Spinal cord (tissue), 9 donors: ENCODE measurements at regions not wholly inside any gene's neighbourhood (a gene's known extent, or its start where the extent isn't known, plus 50 kb on each side); places are given as distances from the start of the nearest gene placed in this dataset.
A peak's percentile ranks its signal among the peaks of the same experiment; 100 is the strongest.
"Not testable (repeated sequence)": the region's sequence is repeated elsewhere in the genome, so short reads cannot be mapped to it uniquely, and the experiment has no call there.

ENCODE experiments used
- DNase-seq, 6 donors: peaks; one replicate each; pipeline versions ENCODE4 v3.0.0 to v3.0.0-alpha.2; 2013 to 2015; ENCODE audit warnings: low spot score in 6 of 6, low read depth in 4 of 6
- H3K27ac ChIP-seq: one replicate; pipeline ENCODE4 v1.5.1; 2013; ENCODE audit warnings: low read depth, low read length, control low read depth
- H3K27me3 ChIP-seq: one replicate; pipeline ENCODE4 v1.6.1; 2013; ENCODE audit warnings: low read length; ENCODE audit not compliant: control insufficient read depth, insufficient read depth
- H3K36me3 ChIP-seq: one replicate; pipeline ENCODE4 v1.6.1; 2013; ENCODE audit warnings: low read length; ENCODE audit not compliant: control insufficient read depth, insufficient read depth
- H3K4me1 ChIP-seq: one replicate; pipeline ENCODE4 v1.6.1; 2013; ENCODE audit warnings: low read length; ENCODE audit not compliant: control insufficient read depth, insufficient read depth
- H3K4me3 ChIP-seq: one replicate; pipeline ENCODE4 v1.5.1; 2013; ENCODE audit warnings: low read depth, low read length, control low read depth
- H3K9me3 ChIP-seq: one replicate; pipeline ENCODE4 v1.6.1; 2013; ENCODE audit warnings: low read length; ENCODE audit not compliant: control insufficient read depth, insufficient read depth
- WGBS: methylation state at CpG from one replicate; pipeline ENCODE4 v1.1.5; 2013; ENCODE audit warnings: missing lambda C conversion rate; ENCODE audit not compliant: insufficient coverage; 5-methylcytosine and 5-hydroxymethylcytosine counted together
- donor health status: healthy.

DNA sequence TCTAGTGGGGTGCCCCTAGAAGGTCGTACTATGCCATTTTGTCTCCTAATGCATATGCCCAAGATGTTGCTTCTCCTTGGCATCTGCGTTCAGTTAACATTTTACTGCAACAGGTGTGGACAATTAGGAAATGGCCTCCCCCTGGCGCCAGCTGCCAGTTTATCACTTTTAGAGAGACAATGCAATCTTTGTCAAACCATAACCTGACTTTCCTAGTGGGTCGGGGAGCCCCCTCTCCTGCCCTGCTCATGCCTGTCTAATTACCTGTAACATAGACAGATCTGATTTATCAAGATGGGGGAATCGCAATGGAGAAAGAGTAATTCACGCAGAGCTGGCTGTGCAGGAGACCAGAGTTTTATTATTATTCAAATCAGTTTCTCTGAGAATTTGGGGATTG is 353.7 kb upstream of the SGO1 start:
- Histone ChIP-seq H3K4me3 (no peak overlapping the region), H3K27ac (no peak overlapping the region), H3K9me3 (no peaks in the 10 kb centered on the region), H3K27me3 (no peaks in the 10 kb centered on the region), H3K4me1 (no peaks in the 10 kb centered on the region), H3K36me3 (no peaks in the 10 kb centered on the region)
- DNase-seq: no peak
- WGBS: 81% methylated on average over 3 of the region's 6 CpGs

DNA sequence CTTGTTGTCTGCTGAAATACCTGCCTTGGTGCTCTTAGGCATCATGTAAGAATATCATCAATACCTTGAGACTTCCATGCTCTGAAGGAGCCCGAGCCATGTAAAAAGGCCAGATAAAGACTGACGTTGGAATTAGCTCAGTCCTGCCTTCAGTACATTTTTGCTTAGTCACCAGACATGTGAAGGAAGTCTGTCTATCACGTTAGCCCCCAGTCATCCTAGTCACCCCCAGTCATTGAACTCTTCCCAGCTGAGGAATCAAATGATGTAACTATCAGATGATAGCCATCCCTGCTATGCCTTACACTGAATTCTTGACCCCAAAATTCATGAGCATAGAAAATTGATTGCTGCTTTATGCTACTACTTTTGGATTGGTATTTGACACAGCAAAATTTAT is 351.2 kb upstream of the SGO1 start:
- no peaks in the 10 kb centered on the region for H3K36me3 ChIP-seq
- H3K4me3 ChIP-seq: no peak overlapping the region
- H3K4me1 ChIP-seq: no peaks in the 10 kb centered on the region
- H3K9me3 ChIP-seq: no peaks in the 10 kb centered on the region
- no peak overlapping the region for H3K27ac ChIP-seq
- no peaks in the 10 kb centered on the region for H3K27me3 ChIP-seq
- 72% methylated on average over 3 of the region's 3 CpGs for WGBS
- DNase-seq: no peak

DNA sequence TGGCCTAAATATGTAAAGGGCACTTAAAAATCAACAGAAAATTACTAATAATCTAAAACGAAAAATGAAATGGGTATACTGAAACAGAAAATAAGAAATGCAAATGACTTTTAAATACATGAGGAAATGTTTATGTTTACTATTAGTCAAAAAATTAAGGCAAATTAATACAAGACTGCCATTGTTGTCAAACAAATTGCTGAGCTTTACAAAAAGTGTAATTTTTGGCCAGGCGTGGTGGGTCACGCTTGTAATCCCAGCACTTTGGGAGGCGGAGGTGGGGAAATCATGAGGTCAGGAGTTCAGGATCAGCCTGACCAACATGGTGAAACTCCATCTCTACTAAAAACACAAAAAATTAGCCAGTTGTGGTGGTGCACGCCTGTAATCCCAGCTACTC is 343.9 kb upstream of the SGO1 start:
- 100% methylated on average over 1 of the region's 5 CpGs for WGBS
- H3K27ac ChIP-seq: no peak overlapping the region
- no peaks in the 10 kb centered on the region for H3K27me3 ChIP-seq
- no peaks in the 10 kb centered on the region for H3K36me3 ChIP-seq
- no peak for DNase-seq
- no peak overlapping the region for H3K4me3 ChIP-seq
- H3K4me1 ChIP-seq: no peaks in the 10 kb centered on the region
- no peaks in the 10 kb centered on the region for H3K9me3 ChIP-seq

- Histone ChIP-seq H3K4me3 (no peak overlapping the region), H3K9me3 (no peaks in the 10 kb centered on the region), H3K27me3 (no peaks in the 10 kb centered on the region), H3K36me3 (no peaks in the 10 kb centered on the region), H3K4me1 (no peaks in the 10 kb centered on the region), H3K27ac (no peak overlapping the region)
- no peak for DNase-seq
- WGBS: no CpG with 5 or more reads among the region's 5 CpGs
These were observed 342.3 kb upstream of the SGO1 start for GRCh38 chr3:20528180-20528770.

- no peaks in the 10 kb centered on the region for H3K27me3 ChIP-seq
- H3K27ac ChIP-seq: no peak overlapping the region
- H3K9me3 ChIP-seq: no peaks in the 10 kb centered on the region
- no CpG with 5 or more reads among the region's 1 CpG for WGBS
- peak in 1 of 6 donors; percentile 47 for DNase-seq
- H3K4me1 ChIP-seq: no peaks in the 10 kb centered on the region
- H3K4me3 ChIP-seq: no peak overlapping the region
- no peaks in the 10 kb centered on the region for H3K36me3 ChIP-seq
These were observed 341.4 kb upstream of the SGO1 start for GRCh38 chr3:20527368-20527767.

DNA sequence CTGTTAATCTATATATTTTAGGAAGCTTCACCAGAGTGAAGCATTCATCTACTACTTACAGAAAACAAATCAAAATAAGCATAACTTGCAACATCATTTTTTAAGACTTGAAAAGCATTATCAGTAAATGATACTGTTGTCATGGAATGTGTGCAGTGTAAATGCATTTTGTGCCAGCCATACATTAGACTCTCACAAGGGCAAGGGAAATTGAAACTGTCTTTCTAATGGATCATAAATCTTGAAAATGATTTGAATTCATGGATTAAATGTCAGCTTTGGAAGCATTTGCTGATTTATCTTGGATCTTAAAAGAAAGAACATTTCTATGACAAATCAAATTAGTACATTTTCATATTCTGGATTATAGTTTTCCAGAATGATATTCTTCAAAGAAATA is 338.3 kb upstream of the SGO1 start:
- peak in 1 of 6 donors; percentile 69 for DNase-seq
- no peak overlapping the region for H3K27ac ChIP-seq
- H3K4me3 ChIP-seq: no peak overlapping the region
- H3K9me3 ChIP-seq: no peaks in the 10 kb centered on the region
- no peaks in the 10 kb centered on the region for H3K36me3 ChIP-seq
- no peaks in the 10 kb centered on the region for H3K27me3 ChIP-seq
- no peaks in the 10 kb centered on the region for H3K4me1 ChIP-seq

- DNase-seq: no peak
- no peaks in the 10 kb centered on the region for H3K27me3 ChIP-seq
- no peaks in the 10 kb centered on the region for H3K9me3 ChIP-seq
- no peaks in the 10 kb centered on the region for H3K4me1 ChIP-seq
- H3K27ac ChIP-seq: no peak overlapping the region
- H3K36me3 ChIP-seq: no peaks in the 10 kb centered on the region
- H3K4me3 ChIP-seq: no peak overlapping the region
These were observed 337.3 kb upstream of the SGO1 start for GRCh38 chr3:20523293-20523692.

GRCh38 chr3:20517316-20517715 is 331.3 kb upstream of the SGO1 start:
- not testable (repeated sequence) for H3K27me3 ChIP-seq, H3K4me3 ChIP-seq, H3K27ac ChIP-seq, DNase-seq, H3K9me3 ChIP-seq, H3K36me3 ChIP-seq, H3K4me1 ChIP-seq
- 99% methylated on average over 10 of the region's 10 CpGs for WGBS

DNA sequence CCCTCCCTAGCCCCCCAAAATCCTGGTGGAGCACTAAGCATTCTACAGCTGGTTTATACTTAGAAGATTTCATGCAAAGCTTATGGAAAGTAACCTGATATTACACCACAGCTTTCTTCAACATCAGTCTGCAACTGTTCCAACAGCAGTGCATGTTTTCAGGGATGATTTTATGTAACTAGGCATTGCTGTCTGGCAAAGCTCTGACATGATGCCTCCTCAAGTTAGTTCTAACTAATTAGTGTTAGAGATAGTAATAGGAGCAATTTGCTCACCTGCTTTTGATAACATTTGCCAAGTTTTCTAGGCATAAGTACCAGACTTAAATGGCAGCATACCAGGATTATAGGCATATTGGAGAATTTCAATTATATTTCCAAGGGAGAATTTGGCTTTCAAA is 330.3 kb upstream of the SGO1 start:
- Histone ChIP-seq H3K27ac (no peak overlapping the region), H3K4me1 (no peaks in the 10 kb centered on the region), H3K4me3 (no peak overlapping the region), H3K27me3 (no peaks in the 10 kb centered on the region), H3K36me3 (no peaks in the 10 kb centered on the region), H3K9me3 (no peaks in the 10 kb centered on the region)
- peak in 1 of 6 donors; percentile 63 for DNase-seq

- Histone ChIP-seq H3K27ac (no peak overlapping the region), H3K36me3 (no peaks in the 10 kb centered on the region), H3K9me3 (no peaks in the 10 kb centered on the region), H3K4me3 (no peak overlapping the region), H3K27me3 (no peaks in the 10 kb centered on the region), H3K4me1 (no peaks in the 10 kb centered on the region)
- no peak for DNase-seq
These were observed 329.8 kb upstream of the SGO1 start for GRCh38 chr3:20515834-20516233.
